Superior temporal gyrus (tissue), 1 donor: ENCODE measurements at regions not wholly inside any gene's neighbourhood (a gene's known extent, or its start where the extent isn't known, plus 50 kb on each side); places are given as distances from the start of the nearest gene placed in this dataset.
"Not testable (repeated sequence)": the region's sequence is repeated elsewhere in the genome, so short reads cannot be mapped to it uniquely, and the experiment has no call there.

Experiments used
- DNase-seq: peaks from one replicate; pipeline ENCODE4 v3.0.0-alpha.2; 2016; ENCODE audit errors: extremely low spot score

GRCh38 chr6:27544612-27545260, 71.8 kb upstream of the ZNF184 start:
- no peak for DNase-seq

GRCh38 chr6:27544135-27544534, 71.2 kb upstream of the ZNF184 start:
- DNase-seq, result not testable (repeated sequence)

GRCh38 chr6:27542485-27542884, 69.6 kb upstream of the ZNF184 start:
- no peak for DNase-seq

GRCh38 chr6:27541933-27542297, 69.0 kb upstream of the ZNF184 start:
- DNase-seq, result no peak

GRCh38 chr6:27541212-27541932, 68.5 kb upstream of the ZNF184 start:
- no peak for DNase-seq

- no peak for DNase-seq
These were observed 66.6 kb upstream of the ZNF184 start for GRCh38 chr6:27539551-27539950.

- DNase-seq, result no peak
These were observed 60.1 kb upstream of the ZNF184 start for GRCh38 chr6:27532820-27533538.

GRCh38 chr6:27531772-27532459, 59.0 kb upstream of the ZNF184 start:
- DNase-seq, result no peak

GRCh38 chr6:27529796-27530195, 56.9 kb upstream of the ZNF184 start:
- DNase-seq, result not testable (repeated sequence)

GRCh38 chr6:27528714-27529113, 55.8 kb upstream of the ZNF184 start:
- DNase-seq, result no peak
